Panc1 (cell line): ENCODE measurements at regions not wholly inside any gene's neighbourhood (a gene's known extent, or its start where the extent isn't known, plus 50 kb on each side); places are given as distances from the start of the nearest gene placed in this dataset.

Experiments
- ATAC-seq: fragments of 200-7000 bp; cut with Tn5 transposase; 2 replicates; pipeline ENCODE4 v1.9.1; 2020; ENCODE audit warnings: mild to moderate bottlenecking, moderate library complexity
- BruUV-seq: library from RNA; stranded (reverse); fragments of 400-500 nt; replicated peaks from 2 replicates; lab custom pipeline; 2021; lab: Mats Ljungman, UMichigan
- CTCF ChIA-PET: fragments of 300-600 bp; sonication (Branson Sonifier 250); formaldehyde crosslinking; loops from one replicate; lab custom pipeline; 2022; ENCODE audit warnings: antibody characterized with exemption; lab: Charles Lee
- POLR2A ChIA-PET: fragments of 300-600 bp; sonication (Branson Sonifier 250); formaldehyde crosslinking; loops from one replicate; lab custom pipeline; 2022; ENCODE audit warnings: antibody characterized with exemption; lab: Charles Lee
- DNase-seq: peaks from one replicate; pipeline ENCODE4 v3.0.0-alpha.2; 2010; ENCODE audit warnings: low read depth, low spot score
- H3K27ac ChIP-seq: 2 replicates; pipeline ENCODE4 v1.5.1; 2011; ENCODE audit warnings: mild to moderate bottlenecking, low read length, inconsistent platforms
- H3K27me3 ChIP-seq: fragments of 200-500 bp; sonication (Bioruptor generic); 2 replicates; pipeline ENCODE4 v1.6.0; 2014; ENCODE audit warnings: low read length, inconsistent platforms; ENCODE audit not compliant: control insufficient read depth, insufficient read depth
- H3K36me3 ChIP-seq: fragments of 200-500 bp; sonication (Bioruptor generic); 2 replicates; pipeline ENCODE4 v1.5.1; 2014; ENCODE audit warnings: inconsistent platforms, mild to moderate bottlenecking, low read length, moderate library complexity; ENCODE audit not compliant: control insufficient read depth, insufficient read depth
- H3K4me1 ChIP-seq: 2 replicates; pipeline ENCODE4 v1.5.1; 2011; ENCODE audit warnings: inconsistent platforms, mild to moderate bottlenecking, low read length, moderate library complexity; ENCODE audit not compliant: control insufficient read depth, insufficient read depth
- H3K4me3 ChIP-seq, 2 experiments: 2 replicates each; pipeline ENCODE4 v1.5.1; 2011 to 2012; ENCODE audit warnings: low read depth in 2 of 2, low read length in 2 of 2, mild to moderate bottlenecking in 2 of 2, inconsistent platforms in 1 of 2, moderate library complexity in 1 of 2
- H3K9me3 ChIP-seq: fragments of 200-500 bp; sonication (Bioruptor generic); 2 replicates; pipeline ENCODE4 v1.5.1; 2014; ENCODE audit warnings: low read depth, mild to moderate bottlenecking, inconsistent platforms, low read length, moderate library complexity; ENCODE audit not compliant: control insufficient read depth, insufficient read depth
- POLR2AphosphoS5 ChIP-seq: IDR thresholded peaks from 2 replicates; pipeline ENCODE4 v1.6.1; 2012; ENCODE audit warnings: mild to moderate bottlenecking, low read depth, low read length, moderate library complexity
- SIN3A ChIP-seq: IDR thresholded peaks from 2 replicates; pipeline ENCODE4 v1.6.1; 2012; ENCODE audit warnings: low read depth, mild to moderate bottlenecking, low read length, moderate library complexity, borderline replicate concordance; ENCODE audit not compliant: insufficient read depth
- TCF7L2 ChIP-seq: IDR thresholded peaks from 2 replicates; pipeline ENCODE4 v1.6.1; 2011; ENCODE audit warnings: mild to moderate bottlenecking, low read depth, low read length, inconsistent platforms
- in situ Hi-C: cut with HindIII; loops from 2 replicates; pipeline ENCODE4 v1.10.0; 2016; ENCODE audit warnings: low sequenced_read_pairs, low pct_unique_long_range_greater_than_20kb
- intact Hi-C: fragments of 100-400 bp; cut with micrococcal nuclease; formaldehyde crosslinking; loops from one replicate; pipeline ENCODE4 v1.10.0; 2022; ENCODE audit not compliant: unreplicated experiment
- TF ChIP-seq, protein P1 (sequence below): fragments of 450-650 bp; IDR thresholded peaks from 2 replicates; pipeline ENCODE4 v1.5.1; 2017; ENCODE audit warnings: mild to moderate bottlenecking
- TF ChIP-seq, protein P2 (sequence below), 2 experiments: IDR thresholded peaks; 2 replicates each; pipeline ENCODE4 v1.6.1; 2011 to 2012; ENCODE audit warnings: low read depth in 2 of 2, control low read depth in 1 of 2, low read length in 1 of 2, mild to moderate bottlenecking in 1 of 2, moderate library complexity in 1 of 2; ENCODE audit not compliant: insufficient read depth in 1 of 2

DNA sequence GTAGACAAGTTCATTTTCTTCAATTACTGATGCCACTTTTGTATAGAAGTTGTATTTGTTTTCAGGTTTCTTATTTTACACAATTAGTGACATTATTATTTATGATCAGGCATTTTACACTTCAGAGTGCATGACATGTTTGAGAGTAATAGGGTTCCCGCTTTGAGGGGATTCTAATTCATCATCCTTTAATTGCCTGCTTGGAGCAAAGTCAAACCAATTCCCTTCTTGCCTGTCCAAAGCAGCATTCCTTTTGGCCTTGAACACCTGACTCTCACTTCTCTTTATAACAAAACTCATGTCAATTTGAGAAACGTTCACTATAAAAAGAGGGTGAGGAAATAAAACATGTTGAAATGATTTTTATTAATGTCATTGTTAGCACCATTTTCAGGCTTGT, 1149.4 kb downstream of the NXPH1 start:
- TF ChIP-seq TCF7L2 (no peak), POLR2AphosphoS5 (no peak), SIN3A (no peak)
- TF ChIP-seq, protein P1, sequence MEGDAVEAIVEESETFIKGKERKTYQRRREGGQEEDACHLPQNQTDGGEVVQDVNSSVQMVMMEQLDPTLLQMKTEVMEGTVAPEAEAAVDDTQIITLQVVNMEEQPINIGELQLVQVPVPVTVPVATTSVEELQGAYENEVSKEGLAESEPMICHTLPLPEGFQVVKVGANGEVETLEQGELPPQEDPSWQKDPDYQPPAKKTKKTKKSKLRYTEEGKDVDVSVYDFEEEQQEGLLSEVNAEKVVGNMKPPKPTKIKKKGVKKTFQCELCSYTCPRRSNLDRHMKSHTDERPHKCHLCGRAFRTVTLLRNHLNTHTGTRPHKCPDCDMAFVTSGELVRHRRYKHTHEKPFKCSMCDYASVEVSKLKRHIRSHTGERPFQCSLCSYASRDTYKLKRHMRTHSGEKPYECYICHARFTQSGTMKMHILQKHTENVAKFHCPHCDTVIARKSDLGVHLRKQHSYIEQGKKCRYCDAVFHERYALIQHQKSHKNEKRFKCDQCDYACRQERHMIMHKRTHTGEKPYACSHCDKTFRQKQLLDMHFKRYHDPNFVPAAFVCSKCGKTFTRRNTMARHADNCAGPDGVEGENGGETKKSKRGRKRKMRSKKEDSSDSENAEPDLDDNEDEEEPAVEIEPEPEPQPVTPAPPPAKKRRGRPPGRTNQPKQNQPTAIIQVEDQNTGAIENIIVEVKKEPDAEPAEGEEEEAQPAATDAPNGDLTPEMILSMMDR = no peak
- TF ChIP-seq, protein P2, sequence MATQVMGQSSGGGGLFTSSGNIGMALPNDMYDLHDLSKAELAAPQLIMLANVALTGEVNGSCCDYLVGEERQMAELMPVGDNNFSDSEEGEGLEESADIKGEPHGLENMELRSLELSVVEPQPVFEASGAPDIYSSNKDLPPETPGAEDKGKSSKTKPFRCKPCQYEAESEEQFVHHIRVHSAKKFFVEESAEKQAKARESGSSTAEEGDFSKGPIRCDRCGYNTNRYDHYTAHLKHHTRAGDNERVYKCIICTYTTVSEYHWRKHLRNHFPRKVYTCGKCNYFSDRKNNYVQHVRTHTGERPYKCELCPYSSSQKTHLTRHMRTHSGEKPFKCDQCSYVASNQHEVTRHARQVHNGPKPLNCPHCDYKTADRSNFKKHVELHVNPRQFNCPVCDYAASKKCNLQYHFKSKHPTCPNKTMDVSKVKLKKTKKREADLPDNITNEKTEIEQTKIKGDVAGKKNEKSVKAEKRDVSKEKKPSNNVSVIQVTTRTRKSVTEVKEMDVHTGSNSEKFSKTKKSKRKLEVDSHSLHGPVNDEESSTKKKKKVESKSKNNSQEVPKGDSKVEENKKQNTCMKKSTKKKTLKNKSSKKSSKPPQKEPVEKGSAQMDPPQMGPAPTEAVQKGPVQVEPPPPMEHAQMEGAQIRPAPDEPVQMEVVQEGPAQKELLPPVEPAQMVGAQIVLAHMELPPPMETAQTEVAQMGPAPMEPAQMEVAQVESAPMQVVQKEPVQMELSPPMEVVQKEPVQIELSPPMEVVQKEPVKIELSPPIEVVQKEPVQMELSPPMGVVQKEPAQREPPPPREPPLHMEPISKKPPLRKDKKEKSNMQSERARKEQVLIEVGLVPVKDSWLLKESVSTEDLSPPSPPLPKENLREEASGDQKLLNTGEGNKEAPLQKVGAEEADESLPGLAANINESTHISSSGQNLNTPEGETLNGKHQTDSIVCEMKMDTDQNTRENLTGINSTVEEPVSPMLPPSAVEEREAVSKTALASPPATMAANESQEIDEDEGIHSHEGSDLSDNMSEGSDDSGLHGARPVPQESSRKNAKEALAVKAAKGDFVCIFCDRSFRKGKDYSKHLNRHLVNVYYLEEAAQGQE (IDR thresholded peaks at IDR 0.05; ENCODE audit: insufficient read depth in 1 of 2, low read depth in 2 of 2, low read length in 1 of 2) = no peak
- no peak for ATAC-seq
- DNase-seq = no peak
- POLR2A ChIA-PET = no interaction called here
- Histone ChIP-seq H3K9me3 (no peaks in the 10 kb centered on the region), H3K27me3 (no peaks in the 10 kb centered on the region), H3K4me3 (no peak overlapping the region), H3K27ac (no peak overlapping the region), H3K36me3 (no peaks in the 10 kb centered on the region), H3K4me1 (no peaks in the 10 kb centered on the region)
- intact Hi-C loops = no loop called here
- BruUV-seq = no TSS peak
- in situ Hi-C loops = no loop called here
- CTCF ChIA-PET = no interaction called here

DNA sequence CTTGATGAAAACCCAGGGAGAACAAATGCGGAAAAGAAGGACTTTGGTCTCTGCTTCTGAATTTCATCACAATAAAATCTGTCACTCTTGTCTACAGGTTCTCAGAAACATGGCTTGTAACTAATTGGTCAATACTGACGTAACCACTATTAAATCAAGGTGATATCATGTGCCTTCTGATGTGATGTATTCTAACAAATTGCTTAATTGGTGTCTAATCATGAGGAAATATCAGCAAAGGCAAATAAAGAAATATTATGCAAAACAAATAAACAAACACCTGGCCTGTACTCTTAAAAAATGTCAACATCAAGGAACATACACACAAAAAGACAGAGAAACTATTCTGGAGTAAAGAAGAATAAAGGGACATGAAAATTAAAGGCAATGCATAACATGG, 1165.0 kb downstream of the NXPH1 start:
- no peaks in the 10 kb centered on the region for H3K27me3 ChIP-seq
- H3K4me3 ChIP-seq = no peak overlapping the region
- BruUV-seq = no TSS peak
- no peak overlapping the region for H3K27ac ChIP-seq
- ChIA-PET CTCF (no interaction called here), POLR2A (no interaction called here)
- DNase-seq = no peak
- intact Hi-C loops (no loop called here), in situ Hi-C loops (no loop called here)
- no peaks in the 10 kb centered on the region for H3K4me1 ChIP-seq
- H3K9me3 ChIP-seq = no peaks in the 10 kb centered on the region
- ATAC-seq = no peak
- TF ChIP-seq TCF7L2 (no peak), POLR2AphosphoS5 (no peak), SIN3A (no peak)
- TF ChIP-seq, protein P1 = no peak
- TF ChIP-seq, protein P2 (IDR thresholded peaks at IDR 0.05; ENCODE audit: insufficient read depth in 1 of 2, low read depth in 2 of 2, low read length in 1 of 2) = no peak
- no peaks in the 10 kb centered on the region for H3K36me3 ChIP-seq
